HEK293 (cell line): ENCODE measurements at regions not wholly inside any gene's neighbourhood (a gene's known extent, or its start where the extent isn't known, plus 50 kb on each side); places are given as distances from the start of the nearest gene placed in this dataset.

ENCODE experiments used
- CTCF ChIA-PET: fragments of 350-600 bp; formaldehyde crosslinking; extraction: SDS; loops from one replicate; lab custom pipeline; 2021; ENCODE audit warnings: antibody characterized with exemption; lab: Yijun Ruan, JAX
- POLR2A ChIA-PET: fragments of 300-600 bp; formaldehyde crosslinking; extraction: SDS; loops from one replicate; lab custom pipeline; 2020; ENCODE audit warnings: antibody characterized with exemption, inconsistent platforms; lab: Yijun Ruan, JAX
- H3K27ac ChIP-seq: fragments of 200-500 bp; sonication (Bioruptor generic); 2 replicates; pipeline ENCODE4 v1.5.1; 2014; ENCODE audit warnings: low read depth, low read length, control low read depth, inconsistent platforms; ENCODE audit errors: extremely low read depth
- H3K36me3 ChIP-seq, 2 experiments: fragments of 200-500 bp in 1 of 2; sonication (Bioruptor generic) in 1 of 2; 1 replicate in 1 of 2; 2 replicates in 1 of 2; pipeline ENCODE4 v1.5.1; 2014 to 2017; ENCODE audit warnings: inconsistent platforms in 2 of 2, low read length in 2 of 2; ENCODE audit not compliant: control insufficient read depth in 2 of 2, insufficient read depth in 1 of 2
- H3K4me1 ChIP-seq: fragments of 200-500 bp; sonication (Bioruptor generic); 2 replicates; pipeline ENCODE4 v1.5.1; 2014; ENCODE audit warnings: mild to moderate bottlenecking, low read length, inconsistent platforms; ENCODE audit not compliant: control insufficient read depth, insufficient read depth
- H3K4me3 ChIP-seq: 2 replicates; pipeline ENCODE4 v1.5.1; 2011; ENCODE audit warnings: low read depth, mild to moderate bottlenecking, control low read depth, low read length, moderate library complexity
- H3K9me3 ChIP-seq: fragments of 200-500 bp; sonication (Bioruptor generic); 2 replicates; pipeline ENCODE4 v1.5.1; 2014; ENCODE audit warnings: low read depth, low read length, inconsistent platforms; ENCODE audit not compliant: control insufficient read depth, insufficient read depth
- BCL6B ChIP-seq: fragments of 450-650 bp; formaldehyde crosslinking; IDR thresholded peaks from 2 replicates; pipeline ENCODE4 v1.5.1; 2017; ENCODE audit warnings: missing biosample characterization, missing genetic modification characterization
- EGR2 ChIP-seq: fragments of 450-650 bp; formaldehyde crosslinking; IDR thresholded peaks from 2 replicates; pipeline ENCODE4 v1.5.1; 2016; ENCODE audit warnings: low read depth, missing biosample characterization, missing genetic modification characterization
- HOXC10 ChIP-seq: sonication (generic); formaldehyde crosslinking; IDR thresholded peaks from 2 replicates; pipeline ENCODE4 v1.8.1; 2023; ENCODE audit warnings: mild to moderate bottlenecking, missing genetic modification reagents
- HOXD13 ChIP-seq: sonication (generic); formaldehyde crosslinking; IDR thresholded peaks from 2 replicates; pipeline ENCODE4 v1.8.0; 2022; ENCODE audit warnings: missing genetic modification reagents, borderline replicate concordance
- IKZF3 ChIP-seq: fragments of 450-650 bp; IDR thresholded peaks from 2 replicates; pipeline ENCODE4 v1.5.0; 2018; ENCODE audit warnings: missing biosample characterization, mild to moderate bottlenecking, missing genetic modification characterization, moderate library complexity
- MZF1 ChIP-seq: fragments of 450-650 bp; formaldehyde crosslinking; IDR thresholded peaks from 2 replicates; pipeline ENCODE4 v1.5.1; 2017; ENCODE audit warnings: missing biosample characterization, missing genetic modification characterization, borderline replicate concordance
- OVOL3 ChIP-seq: fragments of 450-650 bp; formaldehyde crosslinking; IDR thresholded peaks from 2 replicates; pipeline ENCODE4 v1.5.1; 2016; ENCODE audit warnings: missing biosample characterization, missing genetic modification characterization
- REPIN1 ChIP-seq: fragments of 450-650 bp; formaldehyde crosslinking; IDR thresholded peaks from 2 replicates; pipeline ENCODE4 v1.5.1; 2017; ENCODE audit warnings: missing biosample characterization, missing genetic modification characterization, low read depth
- YY1 ChIP-seq: fragments of 450-650 bp; formaldehyde crosslinking; IDR thresholded peaks from 2 replicates; pipeline ENCODE4 v1.5.1; 2018; ENCODE audit warnings: missing biosample characterization, missing genetic modification characterization
- ZBTB49 ChIP-seq: fragments of 450-650 bp; formaldehyde crosslinking; IDR thresholded peaks from 2 replicates; pipeline ENCODE4 v1.5.1; 2016; ENCODE audit warnings: missing biosample characterization, missing genetic modification characterization, low read depth
- ZNF140 ChIP-seq: fragments of 450-650 bp; formaldehyde crosslinking; IDR thresholded peaks from 2 replicates; pipeline ENCODE4 v1.5.1; 2016; ENCODE audit warnings: missing biosample characterization, missing genetic modification characterization
- ZNF423 ChIP-seq: fragments of 450-650 bp; formaldehyde crosslinking; IDR thresholded peaks from 2 replicates; pipeline ENCODE4 v1.5.1; 2016; ENCODE audit warnings: missing biosample characterization, missing genetic modification characterization
- ZNF473 ChIP-seq: fragments of 450-650 bp; formaldehyde crosslinking; IDR thresholded peaks from 2 replicates; pipeline ENCODE4 v1.5.1; 2017; ENCODE audit warnings: missing biosample characterization, missing genetic modification characterization
- ZNF521 ChIP-seq: fragments of 450-650 bp; formaldehyde crosslinking; IDR thresholded peaks from 2 replicates; pipeline ENCODE4 v1.5.1; 2017; ENCODE audit warnings: missing biosample characterization, mild to moderate bottlenecking, missing genetic modification characterization
- ZNF580 ChIP-seq: fragments of 450-650 bp; formaldehyde crosslinking; IDR thresholded peaks from 2 replicates; pipeline ENCODE4 v1.5.1; 2016; ENCODE audit warnings: missing biosample characterization, missing genetic modification characterization
- ZNF623 ChIP-seq: fragments of 450-650 bp; formaldehyde crosslinking; IDR thresholded peaks from 2 replicates; pipeline ENCODE4 v1.5.1; 2016; ENCODE audit warnings: missing biosample characterization, missing genetic modification characterization
- ZNF639 ChIP-seq: fragments of 450-650 bp; formaldehyde crosslinking; IDR thresholded peaks from 2 replicates; pipeline ENCODE4 v1.5.1; 2016; ENCODE audit warnings: missing biosample characterization, missing genetic modification characterization
- ZNF677 ChIP-seq: fragments of 450-650 bp; IDR thresholded peaks from 2 replicates; pipeline ENCODE4 v1.5.0; 2018; ENCODE audit warnings: missing biosample characterization, mild to moderate bottlenecking, missing genetic modification characterization, moderate library complexity
- ZNF704 ChIP-seq: fragments of 450-650 bp; formaldehyde crosslinking; IDR thresholded peaks from 2 replicates; pipeline ENCODE4 v1.5.1; 2016; ENCODE audit warnings: missing biosample characterization, missing genetic modification characterization
- ZNF843 ChIP-seq: fragments of 450-650 bp; formaldehyde crosslinking; IDR thresholded peaks from 2 replicates; pipeline ENCODE4 v1.5.1; 2016; ENCODE audit warnings: missing biosample characterization, missing genetic modification characterization
- ZSCAN16 ChIP-seq: fragments of 450-650 bp; formaldehyde crosslinking; IDR thresholded peaks from 2 replicates; pipeline ENCODE4 v1.5.1; 2016; ENCODE audit warnings: missing biosample characterization, missing genetic modification characterization
- ZSCAN5A ChIP-seq: fragments of 450-650 bp; formaldehyde crosslinking; IDR thresholded peaks from 2 replicates; pipeline ENCODE4 v1.5.1; 2016; ENCODE audit warnings: missing biosample characterization, missing genetic modification characterization

GRCh38 chr7:120189623-120190022, 83.4 kb upstream of the KCND2 start:
- H3K4me1 ChIP-seq: no peaks in the 10 kb centered on the region
- H3K27ac ChIP-seq: no peak overlapping the region
- H3K9me3 ChIP-seq: no peaks in the 10 kb centered on the region
- no peak overlapping the region for H3K4me3 ChIP-seq
- CTCF ChIA-PET: no interaction called here
- H3K36me3 ChIP-seq: no peaks in the 10 kb centered on the region
- TF ChIP-seq REPIN1 (tag by site-specific recombination) (no peak), ZNF843 (tag by site-specific recombination) (no peak)
- POLR2A ChIA-PET: no interaction called here

- Histone ChIP-seq H3K4me1 (no peaks in the 10 kb centered on the region), H3K4me3 (no peak overlapping the region), H3K27ac (no peak overlapping the region), H3K36me3 (no peaks in the 10 kb centered on the region), H3K9me3 (no peaks in the 10 kb centered on the region)
- TF ChIP-seq ZNF677 (no peak), ZNF521 (tag by site-specific recombination) (no peak), ZNF623 (tag by site-specific recombination) (no peak), IKZF3 (tag by site-specific recombination) (no peak), HOXD13 (CRISPR knock-in tag) (no peak), HOXC10 (no peak), EGR2 (tag by site-specific recombination) (no peak), ZBTB49 (tag by site-specific recombination) (no peak), ZSCAN5A (tag by site-specific recombination) (no peak), ZNF639 (tag by site-specific recombination) (no peak), MZF1 (tag by site-specific recombination) (no peak), ZNF580 (no peak), ZNF473 (tag by site-specific recombination) (no peak), BCL6B (tag by site-specific recombination) (no peak), ZNF423 (tag by site-specific recombination) (no peak), YY1 (tag by site-specific recombination) (no peak), ZNF704 (tag by site-specific recombination) (no peak), ZSCAN16 (tag by site-specific recombination) (no peak), OVOL3 (no peak), ZNF140 (tag by site-specific recombination) (no peak)
- CTCF ChIA-PET: no interaction called here
- POLR2A ChIA-PET: no interaction called here
Measured at GRCh38 chr7:120190109-120190508, 82.9 kb upstream of the KCND2 start.
